ENCODE measurements at regions not wholly inside any gene's neighbourhood (a gene's known extent, or its start where the extent isn't known, plus 50 kb on each side); places are given as distances from the start of the nearest gene placed in this dataset.

- H3K36me3 ChIP-seq (replicated peaks in 1 of 2; ENCODE audit: control insufficient read depth in 1 of 2, insufficient read depth in 2 of 2, low read length in 1 of 2): no peaks in the 10 kb centered on the region
- peak overlapping the region in 1 of 2 experiments; percentile 43; a peak in 1 of 4 replicates for H3K27ac ChIP-seq (ENCODE audit: low read depth in 2 of 2, low read length in 1 of 2)
- no peaks in the 10 kb centered on the region for H4K20me1 ChIP-seq (ENCODE audit: insufficient read depth)
- WGBS (ENCODE audit: low lambda C conversion rate): 60% methylated on average over 2 of the region's 2 CpGs
- H3K9me3 ChIP-seq: no peaks in the 10 kb centered on the region
- no peaks in the 10 kb centered on the region for H3K79me2 ChIP-seq (ENCODE audit: insufficient read depth)
- H3K9ac ChIP-seq: no peak overlapping the region
- H3F3A ChIP-seq (replicated peaks; ENCODE audit: insufficient read depth): peaks cover 26% of the 10 kb centered on the region
- H3K27me3 ChIP-seq (ENCODE audit: insufficient read depth): no peaks in the 10 kb centered on the region
- peaks cover 8 to 14% of the 10 kb centered on the region in 2 experiments; a peak in 3 of 4 replicates for H3K4me1 ChIP-seq (ENCODE audit: control insufficient read depth in 1 of 2, insufficient read depth in 2 of 2, low read depth in 1 of 2, low read length in 1 of 2)
- no peak for TF ChIP-seq POLR2AphosphoS5 (IDR thresholded peaks at IDR 0.05; ENCODE audit: low read depth, low read length)
- TF ChIP-seq GATA2 (CRISPR knock-in tag; IDR thresholded peaks at IDR 0.05): peak; percentile 51
- peak; percentile 39; the same call in 1 of the 2 replicates for TF ChIP-seq PBX3 (IDR thresholded peaks at IDR 0.05)
- peak overlapping the region; percentile 35 for H3K4me2 ChIP-seq
- H2AFZ ChIP-seq (ENCODE audit: low read depth): peak overlapping the region; percentile 36
- no peaks in the 10 kb centered on the region for H3K9me2 ChIP-seq
- DNase-seq: no peak
- CTCF ChIA-PET: interaction anchor here (1.2 kb wide), 1 partner anchor 464 kb away, joined by 3 read pairs; no protein-coding TSS in a partner anchor
- H3K4me3 ChIP-seq (ENCODE audit: low read depth in 2 of 2, low read length in 1 of 2): no peak overlapping the region
- POLR2A ChIA-PET: no interaction called here
Observed at GRCh38 chr13:48816700-48817099, 159.0 kb upstream of the FNDC3A start.

GRCh38 chr13:48817166-48817802 lies 158.4 kb upstream of the FNDC3A start:
- WGBS (ENCODE audit: low lambda C conversion rate): 94% methylated on average over 5 of the region's 5 CpGs
- Histone ChIP-seq H3K79me2 (ENCODE audit: insufficient read depth) (no peaks in the 10 kb centered on the region), H4K20me1 (ENCODE audit: insufficient read depth) (no peaks in the 10 kb centered on the region), H3K9me2 (no peaks in the 10 kb centered on the region), H3K4me2 (peak overlapping the region; percentile 35), H3K27ac (ENCODE audit: low read depth in 2 of 2, low read length in 1 of 2) (peak overlapping the region; percentile 43 to 89; a peak in 2 of 4 replicates), H3K27me3 (ENCODE audit: insufficient read depth) (no peaks in the 10 kb centered on the region), H2AFZ (ENCODE audit: low read depth) (peak overlapping the region; percentile 36), H3K36me3 (replicated peaks in 1 of 2; ENCODE audit: control insufficient read depth in 1 of 2, insufficient read depth in 2 of 2, low read length in 1 of 2) (no peaks in the 10 kb centered on the region), H3K9me3 (no peaks in the 10 kb centered on the region), H3K4me3 (ENCODE audit: low read depth in 2 of 2, low read length in 1 of 2) (peak overlapping the region in 1 of 2 experiments; percentile 4; a peak in 1 of 4 replicates), H3K9ac (no peak overlapping the region), H3F3A (replicated peaks; ENCODE audit: insufficient read depth) (peaks cover 26% of the 10 kb centered on the region), H3K4me1 (ENCODE audit: control insufficient read depth in 1 of 2, insufficient read depth in 2 of 2, low read depth in 1 of 2, low read length in 1 of 2) (peaks cover 8 to 14% of the 10 kb centered on the region in 2 experiments; a peak in 3 of 4 replicates)
- ChIA-PET POLR2A (no interaction called here), CTCF (interaction anchor here (1.2 kb wide), 1 partner anchor 464 kb away, joined by 3 read pairs; no protein-coding TSS in a partner anchor)
- TF ChIP-seq TCF12 (IDR thresholded peaks at IDR 0.05): no peak
- TF ChIP-seq NFIC (IDR thresholded peaks at IDR 0.05; ENCODE audit: borderline replicate concordance): no peak
- TF ChIP-seq TEAD4 (IDR thresholded peaks at IDR 0.05; ENCODE audit: borderline replicate concordance, insufficient read depth): no peak
- no peak for TF ChIP-seq PBX3 (IDR thresholded peaks at IDR 0.05)
- no peak for TF ChIP-seq RCOR1 (IDR thresholded peaks at IDR 0.05; ENCODE audit: low read length)
- no peak for TF ChIP-seq CHD2 (IDR thresholded peaks at IDR 0.05; ENCODE audit: low read length, partially characterized antibody)
- no peak for TF ChIP-seq FOXJ3 (CRISPR knock-in tag; IDR thresholded peaks at IDR 0.05)
- TF ChIP-seq EZH2phosphoT487 (IDR thresholded peaks at IDR 0.05; ENCODE audit: borderline replicate concordance, low read depth): no peak
- TF ChIP-seq MXI1 (IDR thresholded peaks at IDR 0.05; ENCODE audit: low read depth, low read length): no peak
- no peak for TF ChIP-seq RXRA (IDR thresholded peaks at IDR 0.05; ENCODE audit: borderline replicate concordance, low read depth)
- no peak for TF ChIP-seq GABPA (IDR thresholded peaks at IDR 0.05; ENCODE audit: low read depth)
- no peak for TF ChIP-seq EP300 (IDR thresholded peaks at IDR 0.05; ENCODE audit: borderline replicate concordance in 1 of 2, low read depth in 1 of 2, low read length in 1 of 2)
- TF ChIP-seq USF1 (IDR thresholded peaks at IDR 0.05; ENCODE audit: borderline replicate concordance, low read depth): no peak
- DNase-seq: no peak
